Keratinocyte (primary cell): ENCODE measurements at regions not wholly inside any gene's neighbourhood (a gene's known extent, or its start where the extent isn't known, plus 50 kb on each side); places are given as distances from the start of the nearest gene placed in this dataset.

Experiments used
- DNase-seq: peaks from one replicate; pipeline ENCODE4 v3.0.0-alpha.2; 2011; ENCODE audit warnings: low read depth, missing footprints, low spot score
- FAIRE-seq: peaks from 2 replicates; lab custom pipeline; 2011; peaks lifted over from hg19 to GRCh38; lab: Jason Lieb, UNC
- H2AFZ ChIP-seq: 2 replicates; pipeline ENCODE4 v1.6.0; 2012; ENCODE audit warnings: low read length, control low read depth, inconsistent platforms; ENCODE audit not compliant: control insufficient read depth
- H3K27ac ChIP-seq: 2 replicates; pipeline ENCODE4 v1.5.1; 2011; ENCODE audit warnings: low read length; ENCODE audit not compliant: control insufficient read depth, insufficient read depth
- H3K27me3 ChIP-seq: 3 replicates; pipeline ENCODE4 v1.6.0; 2011; ENCODE audit warnings: low read length; ENCODE audit not compliant: control insufficient read depth, insufficient read depth; ENCODE audit errors: extremely low read depth
- H3K36me3 ChIP-seq, 2 experiments: 2 replicates in 1 of 2; 3 replicates in 1 of 2; pipeline ENCODE4 v1.5.1; 2011; ENCODE audit warnings: low read length in 2 of 2, mild to moderate bottlenecking in 1 of 2; ENCODE audit not compliant: control insufficient read depth in 2 of 2, insufficient read depth in 2 of 2; ENCODE audit errors: extremely low read depth in 1 of 2
- H3K4me1 ChIP-seq: 3 replicates; pipeline ENCODE4 v1.5.1; 2011; ENCODE audit warnings: low read length; ENCODE audit not compliant: control insufficient read depth, insufficient read depth; ENCODE audit errors: extremely low read depth
- H3K4me2 ChIP-seq: 3 replicates; pipeline ENCODE4 v1.6.0; 2011; ENCODE audit warnings: low read depth, low read length; ENCODE audit not compliant: control insufficient read depth, insufficient read depth; ENCODE audit errors: extremely low read depth
- H3K4me3 ChIP-seq, 3 experiments: fragments of 200-600 bp in 1 of 3; sonication (generic) in 1 of 3; 2 replicates in 2 of 3; 3 replicates in 1 of 3; pipeline ENCODE4 v1.5.1; 2011 to 2016; ENCODE audit warnings: low read length in 3 of 3, mild to moderate bottlenecking in 3 of 3, control low read depth in 2 of 3, inconsistent platforms in 1 of 3, low read depth in 1 of 3, mixed read lengths in 1 of 3, mixed run types in 1 of 3, moderate library complexity in 1 of 3; ENCODE audit not compliant: control insufficient read depth in 2 of 3, insufficient read depth in 2 of 3; ENCODE audit errors: extremely low read depth in 1 of 3
- H3K79me2 ChIP-seq: 2 replicates; pipeline ENCODE4 v1.6.0; 2012; ENCODE audit warnings: low read length; ENCODE audit not compliant: control insufficient read depth, insufficient read depth
- H3K9ac ChIP-seq: 3 replicates; pipeline ENCODE4 v1.6.0; 2011; ENCODE audit warnings: low read length; ENCODE audit not compliant: control insufficient read depth, insufficient read depth; ENCODE audit errors: extremely low read depth
- H3K9me1 ChIP-seq: 3 replicates; pipeline ENCODE4 v1.6.0; 2011; ENCODE audit warnings: low read length; ENCODE audit not compliant: control insufficient read depth, insufficient read depth; ENCODE audit errors: extremely low read depth
- H3K9me3 ChIP-seq: 2 replicates; pipeline ENCODE4 v1.5.1; 2012; ENCODE audit warnings: low read depth, low read length; ENCODE audit not compliant: control insufficient read depth
- H4K20me1 ChIP-seq: 3 replicates; pipeline ENCODE4 v1.6.0; 2011; ENCODE audit warnings: low read length; ENCODE audit not compliant: control insufficient read depth, insufficient read depth; ENCODE audit errors: extremely low read depth
- EZH2 ChIP-seq: IDR thresholded peaks from one replicate; pipeline ENCODE4 v1.6.1; 2012; ENCODE audit warnings: inconsistent platforms, mild to moderate bottlenecking, low read length, moderate library complexity
- dilution Hi-C: fragments of 300-500 bp; cut with MboI; formaldehyde crosslinking; loops from one replicate; pipeline ENCODE4 v1.7.0; 2020; ENCODE audit warnings: low sequenced_read_pairs; ENCODE audit not compliant: extremely low pct_ligation_motif_present
- TF ChIP-seq, protein P1 (sequence below), 3 experiments: IDR thresholded peaks in 1 of 3; conservative IDR thresholded peaks in 1 of 3; optimal IDR thresholded peaks in 1 of 3; 2 replicates in 2 of 3; 3 replicates in 1 of 3; pipeline versions ENCODE3 to v1.5.1; 2011; ENCODE audit warnings: low read length in 3 of 3, mild to moderate bottlenecking in 3 of 3, moderate library complexity in 2 of 3, control low read depth in 1 of 3, inconsistent platforms in 1 of 3; ENCODE audit not compliant: insufficient read depth in 2 of 3; ENCODE audit errors: extremely low read depth in 1 of 3

- no peaks in the 10 kb centered on the region for H3K9me1 ChIP-seq
- no peak for FAIRE-seq
Measured at GRCh38 chr5:174454890-174455289, 269.5 kb upstream of the MSX2 start.

GRCh38 chr5:174455301-174455700 is 269.1 kb upstream of the MSX2 start:
- H4K20me1 ChIP-seq: no peaks in the 10 kb centered on the region
- peaks cover 14% of the 10 kb centered on the region for H3K4me1 ChIP-seq
- no peaks in the 10 kb centered on the region for H3K79me2 ChIP-seq
- no peaks in the 10 kb centered on the region for H3K9me1 ChIP-seq
- no peaks in the 10 kb centered on the region for H3K36me3 ChIP-seq
- FAIRE-seq (no peak), DNase-seq (no peak)
- no peak overlapping the region for H3K4me2 ChIP-seq
- TF ChIP-seq EZH2: no peak
- TF ChIP-seq, protein P1, sequence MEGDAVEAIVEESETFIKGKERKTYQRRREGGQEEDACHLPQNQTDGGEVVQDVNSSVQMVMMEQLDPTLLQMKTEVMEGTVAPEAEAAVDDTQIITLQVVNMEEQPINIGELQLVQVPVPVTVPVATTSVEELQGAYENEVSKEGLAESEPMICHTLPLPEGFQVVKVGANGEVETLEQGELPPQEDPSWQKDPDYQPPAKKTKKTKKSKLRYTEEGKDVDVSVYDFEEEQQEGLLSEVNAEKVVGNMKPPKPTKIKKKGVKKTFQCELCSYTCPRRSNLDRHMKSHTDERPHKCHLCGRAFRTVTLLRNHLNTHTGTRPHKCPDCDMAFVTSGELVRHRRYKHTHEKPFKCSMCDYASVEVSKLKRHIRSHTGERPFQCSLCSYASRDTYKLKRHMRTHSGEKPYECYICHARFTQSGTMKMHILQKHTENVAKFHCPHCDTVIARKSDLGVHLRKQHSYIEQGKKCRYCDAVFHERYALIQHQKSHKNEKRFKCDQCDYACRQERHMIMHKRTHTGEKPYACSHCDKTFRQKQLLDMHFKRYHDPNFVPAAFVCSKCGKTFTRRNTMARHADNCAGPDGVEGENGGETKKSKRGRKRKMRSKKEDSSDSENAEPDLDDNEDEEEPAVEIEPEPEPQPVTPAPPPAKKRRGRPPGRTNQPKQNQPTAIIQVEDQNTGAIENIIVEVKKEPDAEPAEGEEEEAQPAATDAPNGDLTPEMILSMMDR (optimal IDR thresholded peaks at IDR 0.05 in 1 of 3, IDR thresholded peaks at IDR 0.05 in 1 of 3, conservative IDR thresholded peaks at IDR 0.05 in 1 of 3; ENCODE audit: extremely low read depth in 1 of 3, insufficient read depth in 2 of 3, low read length in 3 of 3): no peak
- dilution Hi-C loops: no loop called here
- no peak overlapping the region for H3K27ac ChIP-seq
- H3K4me3 ChIP-seq: no peak overlapping the region
- no peak overlapping the region for H3K9ac ChIP-seq
- no peaks in the 10 kb centered on the region for H3K9me3 ChIP-seq
- H3K27me3 ChIP-seq: no peaks in the 10 kb centered on the region
- no peak overlapping the region for H2AFZ ChIP-seq

More at GRCh38 chr5:174454890-174455289, 269.5 kb upstream of the MSX2 start:
- Histone ChIP-seq H3K36me3 (no peaks in the 10 kb centered on the region), H3K4me3 (no peak overlapping the region), H3K9ac (no peak overlapping the region), H3K9me3 (no peaks in the 10 kb centered on the region), H4K20me1 (no peaks in the 10 kb centered on the region), H3K4me2 (no peak overlapping the region), H3K4me1 (peaks cover 9% of the 10 kb centered on the region), H2AFZ (no peak overlapping the region), H3K27ac (no peak overlapping the region), H3K27me3 (no peaks in the 10 kb centered on the region), H3K79me2 (no peaks in the 10 kb centered on the region)
- DNase-seq: no peak
- TF ChIP-seq EZH2: no peak
- TF ChIP-seq, protein P1 (optimal IDR thresholded peaks at IDR 0.05 in 1 of 3, IDR thresholded peaks at IDR 0.05 in 1 of 3, conservative IDR thresholded peaks at IDR 0.05 in 1 of 3; ENCODE audit: extremely low read depth in 1 of 3, insufficient read depth in 2 of 3, low read length in 3 of 3): no peak
- dilution Hi-C loops: no loop called here
